K562 (cell line): ENCODE measurements at regions not wholly inside any gene's neighbourhood (a gene's known extent, or its start where the extent isn't known, plus 50 kb on each side); places are given as distances from the start of the nearest gene placed in this dataset.

Source experiments
- CBFB ChIP-seq: sonication (generic); formaldehyde crosslinking; IDR thresholded peaks from 2 replicates; pipeline ENCODE4 v1.4.0; 2020; ENCODE audit warnings: mild to moderate bottlenecking, missing genetic modification reagents
- CHCHD3 ChIP-seq: fragments of 250-450 bp; sonication (Bioruptor Pico); IDR thresholded peaks from 2 replicates; pipeline ENCODE4 v2.1.2; 2022; ENCODE audit warnings: mild to moderate bottlenecking
- EGR1 ChIP-seq: fragments of 450-650 bp; conservative IDR thresholded peaks from 2 replicates; pipeline ENCODE4 v1.6.1; 2017; ENCODE audit warnings: mild to moderate bottlenecking
- HDAC1 ChIP-seq, 2 experiments: fragments of 450-650 bp; IDR thresholded peaks; 2 replicates each; pipeline ENCODE4 v1.6.1; 2016 to 2017; ENCODE audit warnings: inconsistent platforms in 1 of 2, mild to moderate bottlenecking in 1 of 2, moderate library complexity in 1 of 2
- HSF4 ChIP-seq: fragments of 250-450 bp; sonication (Bioruptor Pico); IDR thresholded peaks from 2 replicates; pipeline ENCODE4 v2.1.2; 2022; ENCODE audit warnings: mild to moderate bottlenecking, moderate library complexity, borderline replicate concordance
- JUN ChIP-seq, 2 experiments: sonication (generic) in 1 of 2; formaldehyde crosslinking in 1 of 2; IDR thresholded peaks; 2 replicates each; pipeline versions ENCODE4 v1.6.1 to v1.8.0; 2012 to 2022; ENCODE audit warnings: borderline replicate concordance in 2 of 2, mild to moderate bottlenecking in 2 of 2, improper control_type of control experiment in 1 of 2, low read depth in 1 of 2, low read length in 1 of 2, missing genetic modification reagents in 1 of 2
- KDM2B ChIP-seq: fragments of 250-450 bp; sonication (Bioruptor Pico); IDR thresholded peaks from 2 replicates; pipeline ENCODE4 v1.8.0; 2021; ENCODE audit warnings: mild to moderate bottlenecking, moderate library complexity
- MED1 ChIP-seq: sonication (generic); formaldehyde crosslinking; IDR thresholded peaks from 2 replicates; pipeline ENCODE4 v1.8.1; 2023; ENCODE audit warnings: missing genetic modification reagents, borderline replicate concordance
- NBN ChIP-seq: fragments of 450-650 bp; IDR thresholded peaks from 2 replicates; pipeline ENCODE4 v1.6.1; 2016; ENCODE audit warnings: low read depth, mild to moderate bottlenecking
- NCOA2 ChIP-seq, 2 experiments: fragments of 450-650 bp; IDR thresholded peaks; 2 replicates each; pipeline ENCODE4 v1.6.1; 2018; ENCODE audit warnings: mild to moderate bottlenecking in 2 of 2, moderate library complexity in 1 of 2; ENCODE audit not compliant: partially characterized antibody in 2 of 2
- NEUROD1 ChIP-seq: fragments of 150-350 bp; IDR thresholded peaks from 2 replicates; pipeline ENCODE4 v1.6.1; 2014; ENCODE audit warnings: borderline replicate concordance, low read length, low read depth; ENCODE audit not compliant: partially characterized antibody
- PCBP2 ChIP-seq: fragments of 200-400 bp; formaldehyde crosslinking; IDR thresholded peaks from 2 replicates; pipeline ENCODE4 v1.6.1; 2018; ENCODE audit warnings: low read length, low read depth, mild to moderate bottlenecking, moderate library complexity; ENCODE audit not compliant: poor library complexity, severe bottlenecking
- STAT5B ChIP-seq: fragments of 250-450 bp; sonication (Bioruptor Pico); IDR thresholded peaks from 2 replicates; pipeline ENCODE4 v1.8.0; 2021; ENCODE audit warnings: mild to moderate bottlenecking, inconsistent platforms
- ZNF124 ChIP-seq: sonication (generic); formaldehyde crosslinking; IDR thresholded peaks from 2 replicates; pipeline ENCODE4 v1.8.1; 2022; ENCODE audit warnings: missing genetic modification reagents
- TF ChIP-seq, protein P1 (sequence below): sonication (generic); formaldehyde crosslinking; IDR thresholded peaks from 2 replicates; pipeline ENCODE4 v1.8.0; 2022; ENCODE audit warnings: mild to moderate bottlenecking, missing genetic modification reagents
- TF ChIP-seq, protein P2 (sequence below): sonication (generic); formaldehyde crosslinking; IDR thresholded peaks from 2 replicates; pipeline ENCODE4 v1.8.1; 2023; ENCODE audit warnings: missing genetic modification reagents, mild to moderate bottlenecking, borderline replicate concordance
- TF ChIP-seq, protein P3 (sequence below): sonication (generic); formaldehyde crosslinking; IDR thresholded peaks from 2 replicates; pipeline ENCODE4 v1.8.0; 2023; ENCODE audit warnings: mild to moderate bottlenecking, missing genetic modification reagents

DNA sequence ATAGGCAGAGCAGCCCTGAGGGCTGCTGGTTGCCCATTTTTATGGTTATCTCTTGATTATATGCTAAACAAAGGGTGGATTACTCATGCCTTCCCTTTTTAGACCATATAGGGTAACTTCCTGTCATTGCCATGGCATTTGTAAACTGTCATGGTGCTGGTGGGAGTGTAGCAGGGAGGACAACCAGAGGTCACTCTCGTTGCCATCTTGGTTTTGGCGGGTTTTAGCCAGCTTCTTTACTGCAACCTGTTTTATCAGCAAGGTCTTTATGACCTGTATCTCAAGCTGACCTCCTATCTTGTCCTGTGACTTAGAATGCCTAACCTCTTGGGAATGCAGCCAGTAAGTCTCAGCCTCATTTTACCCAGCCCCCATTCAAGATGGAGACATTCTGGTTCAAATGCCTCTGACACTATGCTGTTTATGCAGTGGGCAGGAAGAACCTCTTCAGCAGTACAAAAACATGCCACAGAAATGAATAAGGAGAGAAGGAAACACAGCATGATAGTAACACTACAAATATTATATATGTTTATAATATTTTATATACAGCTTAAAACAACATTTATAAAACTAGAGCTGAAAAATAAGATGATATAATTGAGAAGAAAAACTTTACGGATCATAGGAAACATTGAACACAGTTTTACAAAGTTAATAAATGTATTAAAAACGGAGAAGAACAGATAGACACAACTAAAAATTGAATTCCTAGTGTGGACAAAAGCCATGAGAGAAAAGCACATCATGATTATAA, 58.9 kb upstream of the SAMD5 start (continued):
- TF ChIP-seq, protein P1, sequence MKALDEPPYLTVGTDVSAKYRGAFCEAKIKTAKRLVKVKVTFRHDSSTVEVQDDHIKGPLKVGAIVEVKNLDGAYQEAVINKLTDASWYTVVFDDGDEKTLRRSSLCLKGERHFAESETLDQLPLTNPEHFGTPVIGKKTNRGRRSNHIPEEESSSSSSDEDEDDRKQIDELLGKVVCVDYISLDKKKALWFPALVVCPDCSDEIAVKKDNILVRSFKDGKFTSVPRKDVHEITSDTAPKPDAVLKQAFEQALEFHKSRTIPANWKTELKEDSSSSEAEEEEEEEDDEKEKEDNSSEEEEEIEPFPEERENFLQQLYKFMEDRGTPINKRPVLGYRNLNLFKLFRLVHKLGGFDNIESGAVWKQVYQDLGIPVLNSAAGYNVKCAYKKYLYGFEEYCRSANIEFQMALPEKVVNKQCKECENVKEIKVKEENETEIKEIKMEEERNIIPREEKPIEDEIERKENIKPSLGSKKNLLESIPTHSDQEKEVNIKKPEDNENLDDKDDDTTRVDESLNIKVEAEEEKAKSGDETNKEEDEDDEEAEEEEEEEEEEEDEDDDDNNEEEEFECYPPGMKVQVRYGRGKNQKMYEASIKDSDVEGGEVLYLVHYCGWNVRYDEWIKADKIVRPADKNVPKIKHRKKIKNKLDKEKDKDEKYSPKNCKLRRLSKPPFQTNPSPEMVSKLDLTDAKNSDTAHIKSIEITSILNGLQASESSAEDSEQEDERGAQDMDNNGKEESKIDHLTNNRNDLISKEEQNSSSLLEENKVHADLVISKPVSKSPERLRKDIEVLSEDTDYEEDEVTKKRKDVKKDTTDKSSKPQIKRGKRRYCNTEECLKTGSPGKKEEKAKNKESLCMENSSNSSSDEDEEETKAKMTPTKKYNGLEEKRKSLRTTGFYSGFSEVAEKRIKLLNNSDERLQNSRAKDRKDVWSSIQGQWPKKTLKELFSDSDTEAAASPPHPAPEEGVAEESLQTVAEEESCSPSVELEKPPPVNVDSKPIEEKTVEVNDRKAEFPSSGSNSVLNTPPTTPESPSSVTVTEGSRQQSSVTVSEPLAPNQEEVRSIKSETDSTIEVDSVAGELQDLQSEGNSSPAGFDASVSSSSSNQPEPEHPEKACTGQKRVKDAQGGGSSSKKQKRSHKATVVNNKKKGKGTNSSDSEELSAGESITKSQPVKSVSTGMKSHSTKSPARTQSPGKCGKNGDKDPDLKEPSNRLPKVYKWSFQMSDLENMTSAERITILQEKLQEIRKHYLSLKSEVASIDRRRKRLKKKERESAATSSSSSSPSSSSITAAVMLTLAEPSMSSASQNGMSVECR (CRISPR knock-in tag) = no peak
- no peak for TF ChIP-seq NEUROD1
- TF ChIP-seq HDAC1 (IDR thresholded peaks at IDR 0.05) = no peak
- no peak for TF ChIP-seq EGR1
- TF ChIP-seq NBN = no peak
- TF ChIP-seq ZNF124 (CRISPR knock-in tag) = no peak
- no peak for TF ChIP-seq STAT5B (CRISPR knock-in tag)
- no peak for TF ChIP-seq NCOA2 (IDR thresholded peaks at IDR 0.05; ENCODE audit: partially characterized antibody in 2 of 2)
- TF ChIP-seq CBFB (CRISPR knock-in tag) = no peak
- TF ChIP-seq, protein P2, sequence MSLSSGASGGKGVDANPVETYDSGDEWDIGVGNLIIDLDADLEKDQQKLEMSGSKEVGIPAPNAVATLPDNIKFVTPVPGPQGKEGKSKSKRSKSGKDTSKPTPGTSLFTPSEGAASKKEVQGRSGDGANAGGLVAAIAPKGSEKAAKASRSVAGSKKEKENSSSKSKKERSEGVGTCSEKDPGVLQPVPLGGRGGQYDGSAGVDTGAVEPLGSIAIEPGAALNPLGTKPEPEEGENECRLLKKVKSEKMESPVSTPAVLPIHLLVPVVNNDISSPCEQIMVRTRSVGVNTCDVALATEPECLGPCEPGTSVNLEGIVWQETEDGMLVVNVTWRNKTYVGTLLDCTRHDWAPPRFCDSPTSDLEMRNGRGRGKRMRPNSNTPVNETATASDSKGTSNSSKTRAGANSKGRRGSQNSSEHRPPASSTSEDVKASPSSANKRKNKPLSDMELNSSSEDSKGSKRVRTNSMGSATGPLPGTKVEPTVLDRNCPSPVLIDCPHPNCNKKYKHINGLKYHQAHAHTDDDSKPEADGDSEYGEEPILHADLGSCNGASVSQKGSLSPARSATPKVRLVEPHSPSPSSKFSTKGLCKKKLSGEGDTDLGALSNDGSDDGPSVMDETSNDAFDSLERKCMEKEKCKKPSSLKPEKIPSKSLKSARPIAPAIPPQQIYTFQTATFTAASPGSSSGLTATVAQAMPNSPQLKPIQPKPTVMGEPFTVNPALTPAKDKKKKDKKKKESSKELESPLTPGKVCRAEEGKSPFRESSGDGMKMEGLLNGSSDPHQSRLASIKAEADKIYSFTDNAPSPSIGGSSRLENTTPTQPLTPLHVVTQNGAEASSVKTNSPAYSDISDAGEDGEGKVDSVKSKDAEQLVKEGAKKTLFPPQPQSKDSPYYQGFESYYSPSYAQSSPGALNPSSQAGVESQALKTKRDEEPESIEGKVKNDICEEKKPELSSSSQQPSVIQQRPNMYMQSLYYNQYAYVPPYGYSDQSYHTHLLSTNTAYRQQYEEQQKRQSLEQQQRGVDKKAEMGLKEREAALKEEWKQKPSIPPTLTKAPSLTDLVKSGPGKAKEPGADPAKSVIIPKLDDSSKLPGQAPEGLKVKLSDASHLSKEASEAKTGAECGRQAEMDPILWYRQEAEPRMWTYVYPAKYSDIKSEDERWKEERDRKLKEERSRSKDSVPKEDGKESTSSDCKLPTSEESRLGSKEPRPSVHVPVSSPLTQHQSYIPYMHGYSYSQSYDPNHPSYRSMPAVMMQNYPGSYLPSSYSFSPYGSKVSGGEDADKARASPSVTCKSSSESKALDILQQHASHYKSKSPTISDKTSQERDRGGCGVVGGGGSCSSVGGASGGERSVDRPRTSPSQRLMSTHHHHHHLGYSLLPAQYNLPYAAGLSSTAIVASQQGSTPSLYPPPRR (CRISPR knock-in tag) = no peak
- TF ChIP-seq MED1 = no peak
- no peak for TF ChIP-seq CHCHD3
- no peak for TF ChIP-seq HSF4 (CRISPR knock-in tag)
- TF ChIP-seq JUN (IDR thresholded peaks at IDR 0.05; ENCODE audit: borderline replicate concordance, low read depth, low read length) = no peak
- TF ChIP-seq JUN (CRISPR knock-in tag; IDR thresholded peaks at IDR 0.05; ENCODE audit: borderline replicate concordance) = no peak
- no peak for TF ChIP-seq PCBP2
- TF ChIP-seq, protein P3, sequence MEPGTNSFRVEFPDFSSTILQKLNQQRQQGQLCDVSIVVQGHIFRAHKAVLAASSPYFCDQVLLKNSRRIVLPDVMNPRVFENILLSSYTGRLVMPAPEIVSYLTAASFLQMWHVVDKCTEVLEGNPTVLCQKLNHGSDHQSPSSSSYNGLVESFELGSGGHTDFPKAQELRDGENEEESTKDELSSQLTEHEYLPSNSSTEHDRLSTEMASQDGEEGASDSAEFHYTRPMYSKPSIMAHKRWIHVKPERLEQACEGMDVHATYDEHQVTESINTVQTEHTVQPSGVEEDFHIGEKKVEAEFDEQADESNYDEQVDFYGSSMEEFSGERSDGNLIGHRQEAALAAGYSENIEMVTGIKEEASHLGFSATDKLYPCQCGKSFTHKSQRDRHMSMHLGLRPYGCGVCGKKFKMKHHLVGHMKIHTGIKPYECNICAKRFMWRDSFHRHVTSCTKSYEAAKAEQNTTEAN (CRISPR knock-in tag) = no peak
- TF ChIP-seq KDM2B (CRISPR knock-in tag) = no peak
